ENCODE measurements at regions not wholly inside any gene's neighbourhood (a gene's known extent, or its start where the extent isn't known, plus 50 kb on each side); places are given as distances from the start of the nearest gene placed in this dataset.
"Not testable (repeated sequence)": the region's sequence is repeated elsewhere in the genome, so short reads cannot be mapped to it uniquely, and the experiment has no call there.

DNA sequence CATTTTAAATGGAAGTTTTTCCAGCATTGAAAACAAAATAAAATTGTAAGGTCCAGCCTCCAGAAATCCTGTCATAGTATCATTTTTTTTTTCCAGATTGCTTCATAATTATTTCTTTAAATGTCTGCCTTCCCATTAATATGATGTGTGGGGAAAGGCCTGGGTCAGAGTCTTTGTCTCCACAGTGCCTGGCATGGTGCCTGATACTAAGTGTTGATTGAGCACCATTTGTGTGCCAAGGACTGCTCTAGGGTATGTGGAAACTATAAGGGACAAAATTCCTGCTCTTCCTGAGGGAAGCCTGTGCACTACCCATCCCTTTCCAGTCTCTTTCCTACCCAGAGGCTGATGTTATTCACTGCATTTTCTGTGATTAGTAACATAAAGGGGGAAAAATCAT lies 53.1 kb upstream of the BEND4 start:
- H3K4me3 Mint-ChIP-seq: no peak overlapping the region
- H3K4me1 Mint-ChIP-seq: no peaks in the 10 kb centered on the region
- ATAC-seq (ENCODE audit: low read depth in 2 of 2) (no peak), DNase-seq (no peak)
- no peaks in the 10 kb centered on the region for H3K9me3 Mint-ChIP-seq
- H3K27ac Mint-ChIP-seq: no peak overlapping the region
- no peaks in the 10 kb centered on the region for H3K36me3 Mint-ChIP-seq
- H3K27me3 Mint-ChIP-seq: no peaks in the 10 kb centered on the region

DNA sequence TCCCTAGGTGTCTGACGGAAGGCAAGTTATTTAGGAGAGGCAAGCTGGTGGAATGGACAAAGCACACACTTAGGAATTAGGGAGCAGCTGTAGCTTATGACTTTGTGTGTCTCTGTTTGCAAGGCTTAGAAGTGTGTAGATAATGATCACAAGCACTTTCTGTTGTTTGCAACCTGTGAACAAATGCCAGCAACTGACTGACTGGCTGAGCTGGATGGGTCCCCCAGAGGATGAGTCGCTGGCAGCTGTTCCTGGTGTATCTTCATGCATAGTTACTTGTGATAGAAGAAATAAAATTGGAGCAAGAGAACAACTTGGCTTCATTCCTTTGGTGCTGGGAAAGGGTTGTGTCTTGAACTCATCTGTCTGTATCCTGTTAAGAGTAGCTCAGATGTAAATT lies 64.2 kb upstream of the BEND4 start:
- H3K27me3 Mint-ChIP-seq: peaks cover 0 to 3% (median 0%) of the 10 kb centered on the region in 3 donors
- DNase-seq (no peak), ATAC-seq (ENCODE audit: low read depth in 2 of 2) (no peak)
- H3K9me3 Mint-ChIP-seq: peaks cover 0 to 7% (median 1%) of the 10 kb centered on the region in 7 donors
- H3K27ac Mint-ChIP-seq: no peak overlapping the region
- H3K4me1 Mint-ChIP-seq: peaks cover 0 to 4% (median 0%) of the 10 kb centered on the region in 3 donors
- H3K4me3 Mint-ChIP-seq: no peak overlapping the region
- H3K36me3 Mint-ChIP-seq: peaks cover 4 to 7% of the 10 kb centered on the region in 2 donors

DNA sequence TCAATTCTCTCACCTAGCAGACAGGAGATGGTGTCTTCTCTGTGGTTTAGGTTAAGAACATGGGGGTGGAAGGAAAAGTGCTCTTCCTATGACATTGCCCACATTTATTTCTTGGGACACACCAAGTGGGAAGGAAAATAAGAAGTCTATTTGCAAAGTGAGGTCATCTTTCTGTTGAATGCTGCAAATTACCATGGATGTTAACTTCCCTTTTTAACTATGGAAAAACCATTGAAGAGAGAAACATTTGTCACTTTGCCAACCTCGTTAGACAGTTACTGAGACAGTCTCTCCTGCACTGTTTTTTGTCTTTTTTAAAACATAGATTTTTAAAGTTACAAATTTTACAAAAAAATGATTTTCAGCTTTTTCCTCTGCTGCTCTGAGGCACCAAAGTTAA lies 72.8 kb upstream of the BEND4 start:
- H3K36me3 Mint-ChIP-seq: peaks cover 8 to 16% of the 10 kb centered on the region in 2 donors
- H3K4me1 Mint-ChIP-seq: no peaks in the 10 kb centered on the region
- DNase-seq: no peak
- peaks cover 0 to 10% (median 0%) of the 10 kb centered on the region in 7 donors for H3K9me3 Mint-ChIP-seq
- no peak for ATAC-seq (ENCODE audit: low read depth in 2 of 2)
- H3K27me3 Mint-ChIP-seq: peaks cover 0 to 22% (median 0%) of the 10 kb centered on the region in 3 donors
- H3K27ac Mint-ChIP-seq: no peak overlapping the region
- H3K4me3 Mint-ChIP-seq: no peak overlapping the region

DNA sequence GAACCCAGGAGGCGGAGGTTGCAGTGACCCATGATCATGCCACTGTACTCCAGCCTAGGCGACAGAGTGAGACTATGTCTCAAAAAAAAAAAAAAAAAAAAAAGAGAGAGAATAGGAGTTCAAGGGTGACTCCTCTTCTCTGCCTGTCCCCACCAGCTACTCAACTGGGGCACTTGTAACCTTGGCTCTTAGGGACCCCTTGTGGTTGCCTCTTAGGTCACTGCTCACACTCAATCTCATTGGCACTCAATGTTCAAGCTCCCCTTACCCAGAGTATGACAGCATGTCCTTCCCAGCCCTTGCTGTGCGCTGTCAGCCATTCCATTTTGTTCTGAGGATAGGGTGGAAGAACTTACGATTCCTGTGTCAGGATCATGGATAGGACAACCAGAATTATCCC lies 82.4 kb upstream of the BEND4 start:
- DNase-seq: no peak

DNA sequence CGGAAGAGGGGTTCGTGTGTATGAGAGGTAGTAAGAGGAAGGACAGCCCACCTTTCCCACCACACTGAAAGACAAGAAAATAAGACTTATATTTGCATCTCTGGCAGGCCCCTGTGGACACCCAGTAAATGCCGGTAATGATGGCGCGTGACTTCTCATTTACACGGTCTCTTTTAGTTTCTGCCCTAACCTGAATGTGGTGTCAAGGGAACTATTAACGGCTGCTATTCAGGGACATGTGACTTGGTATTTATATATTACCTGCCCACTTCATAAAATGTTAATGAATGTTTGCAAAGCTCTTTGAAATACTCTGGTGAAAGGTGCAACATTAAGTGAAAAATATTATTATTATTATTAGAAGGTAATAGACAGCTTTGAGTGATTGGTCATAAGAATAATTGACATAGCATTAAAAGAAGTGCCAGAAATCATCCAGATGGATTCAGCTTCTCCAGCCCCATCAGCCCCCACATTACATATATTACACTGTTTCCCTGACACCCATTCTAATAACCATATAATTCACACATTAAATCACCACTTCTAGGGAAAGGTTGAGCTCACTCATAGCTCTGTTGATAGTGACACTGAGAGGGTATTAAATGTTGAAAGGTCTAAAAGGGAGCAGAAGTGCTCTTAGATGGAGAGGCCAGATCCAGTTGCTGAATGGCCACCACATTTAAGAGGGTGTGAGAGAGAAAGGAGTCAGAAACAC lies 83.0 kb upstream of the BEND4 start:
- DNase-seq: no peak
- Mint-ChIP-seq H3K27ac (no peak overlapping the region), H3K4me1 (no peaks in the 10 kb centered on the region), H3K36me3 (peaks cover 0 to 2% of the 10 kb centered on the region in 2 donors), H3K4me3 (no peak overlapping the region), H3K9me3 (peaks cover 0 to 2% (median 0%) of the 10 kb centered on the region in 7 donors), H3K27me3 (no peaks in the 10 kb centered on the region)
- ATAC-seq (ENCODE audit: low read depth in 2 of 2): no peak

More for the DNA sequence above, 82.4 kb upstream of the BEND4 start:
- Mint-ChIP-seq H3K27me3 (no peaks in the 10 kb centered on the region), H3K4me1 (no peaks in the 10 kb centered on the region), H3K36me3 (no peaks in the 10 kb centered on the region), H3K4me3 (no peak overlapping the region), H3K27ac (no peak overlapping the region), H3K9me3 (peaks cover 0 to 2% (median 0%) of the 10 kb centered on the region in 7 donors)
- no peak for ATAC-seq (ENCODE audit: low read depth in 2 of 2)

DNA sequence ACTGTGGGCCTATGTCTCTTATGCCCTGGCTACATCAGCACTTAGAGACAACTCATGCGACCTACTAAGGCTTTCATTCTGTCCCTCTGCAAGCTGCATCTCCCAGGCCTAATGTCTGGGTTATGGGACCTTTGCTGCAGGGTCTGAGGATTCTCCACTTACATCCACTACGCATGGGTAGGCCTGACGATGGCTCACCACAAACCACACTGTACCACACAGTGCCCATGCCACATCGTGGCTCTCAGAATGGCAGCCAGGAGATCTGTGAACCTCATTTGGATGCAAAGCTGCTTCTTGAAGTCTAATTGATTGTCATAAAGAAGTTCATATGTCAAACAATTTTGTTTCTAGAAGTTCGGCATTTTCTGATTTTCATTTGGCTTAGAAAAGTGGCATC lies 84.6 kb upstream of the BEND4 start:
- Mint-ChIP-seq H3K27ac (no peak overlapping the region), H3K4me1 (no peaks in the 10 kb centered on the region)

DNA sequence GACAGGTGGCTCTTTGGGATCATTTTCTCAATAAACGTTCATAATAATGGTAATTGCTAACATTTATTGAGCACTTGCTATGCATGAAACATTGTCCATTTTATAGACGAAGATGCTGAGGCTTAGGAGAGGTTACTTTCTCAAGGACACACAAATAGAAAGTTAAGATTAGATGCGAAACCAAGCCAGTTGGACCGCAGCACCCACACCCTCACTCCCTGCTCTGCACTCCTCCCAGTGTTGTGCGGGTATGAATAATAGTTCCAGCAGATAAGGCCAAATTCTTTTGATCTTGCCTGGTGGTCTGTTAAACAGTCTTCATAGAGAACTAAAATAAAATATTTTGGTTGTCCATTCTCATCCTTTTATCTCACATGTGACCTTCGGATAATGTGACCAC lies 85.0 kb upstream of the BEND4 start:
- no peaks in the 10 kb centered on the region for H3K27me3 Mint-ChIP-seq
- no peak overlapping the region for H3K4me3 Mint-ChIP-seq
- DNase-seq: no peak
- H3K27ac Mint-ChIP-seq: no peak overlapping the region
- H3K9me3 Mint-ChIP-seq: no peaks in the 10 kb centered on the region
- H3K4me1 Mint-ChIP-seq: no peaks in the 10 kb centered on the region
- no peak for ATAC-seq (ENCODE audit: low read depth in 2 of 2)
- H3K36me3 Mint-ChIP-seq: peaks cover 0 to 6% of the 10 kb centered on the region in 2 donors

More for the DNA sequence above, 84.6 kb upstream of the BEND4 start:
- H3K36me3 Mint-ChIP-seq: peaks cover 0 to 6% of the 10 kb centered on the region in 2 donors
- no peak overlapping the region for H3K4me3 Mint-ChIP-seq
- ATAC-seq (ENCODE audit: low read depth in 2 of 2) (no peak), DNase-seq (no peak)
- no peaks in the 10 kb centered on the region for H3K27me3 Mint-ChIP-seq
- no peaks in the 10 kb centered on the region for H3K9me3 Mint-ChIP-seq

DNA sequence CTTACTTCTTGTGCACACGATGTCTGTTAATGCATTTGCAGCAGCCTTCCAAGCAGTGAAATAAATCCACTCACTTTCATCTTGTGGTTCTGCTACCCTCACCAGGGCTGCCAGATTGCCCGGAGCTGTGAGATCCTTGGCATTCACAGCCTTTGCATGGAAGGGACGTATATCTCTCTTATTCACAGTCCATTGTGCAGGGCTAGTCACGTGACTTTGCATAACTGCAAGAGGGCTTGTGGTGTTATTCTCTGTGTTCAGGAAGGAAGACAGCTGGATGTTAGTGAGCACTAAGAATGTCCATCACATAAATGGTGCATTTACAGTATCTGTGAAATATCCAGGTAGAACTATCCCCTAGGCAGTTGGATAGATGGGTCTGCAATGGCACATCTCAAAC lies 96.5 kb upstream of the BEND4 start:
- Mint-ChIP-seq H3K9me3 (peaks cover 0 to 3% (median 0%) of the 10 kb centered on the region in 7 donors), H3K4me1 (no peaks in the 10 kb centered on the region), H3K4me3 (no peak overlapping the region), H3K27ac (no peak overlapping the region), H3K36me3 (no peaks in the 10 kb centered on the region), H3K27me3 (peaks cover 8 to 14% (median 11%) of the 10 kb centered on the region in 3 donors)
- ATAC-seq (ENCODE audit: low read depth in 2 of 2) (no peak), DNase-seq (no peak)

DNA sequence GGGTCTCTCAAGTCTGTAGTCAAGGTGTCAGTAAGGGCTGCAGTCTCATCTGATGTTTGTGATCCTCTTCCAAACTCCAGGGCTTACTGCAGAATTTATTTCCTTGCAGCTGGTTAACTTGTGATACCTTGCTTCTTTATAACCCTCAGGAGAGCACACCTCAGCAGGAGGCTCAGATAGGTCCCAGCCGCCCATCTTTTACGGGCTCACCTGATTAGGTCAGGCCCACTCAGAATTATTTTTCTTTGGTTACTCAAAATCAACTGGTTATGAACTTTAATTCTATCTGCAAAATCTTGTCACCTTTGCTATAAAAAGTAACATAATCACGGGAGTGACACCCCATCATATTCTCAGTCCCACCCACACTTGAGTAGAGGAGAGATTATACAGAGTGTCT lies 99.9 kb upstream of the BEND4 start:
- no peak overlapping the region for H3K4me3 Mint-ChIP-seq
- H3K4me1 Mint-ChIP-seq: no peaks in the 10 kb centered on the region
- H3K36me3 Mint-ChIP-seq: no peaks in the 10 kb centered on the region
- ATAC-seq (ENCODE audit: low read depth in 2 of 2): no peak
- H3K27ac Mint-ChIP-seq: peak overlapping the region in 1 of 6 donors; percentile 14
- DNase-seq: no peak
- peaks cover 5 to 11% (median 11%) of the 10 kb centered on the region in 3 donors for H3K27me3 Mint-ChIP-seq
- peaks cover 0 to 2% (median 0%) of the 10 kb centered on the region in 7 donors for H3K9me3 Mint-ChIP-seq

DNA sequence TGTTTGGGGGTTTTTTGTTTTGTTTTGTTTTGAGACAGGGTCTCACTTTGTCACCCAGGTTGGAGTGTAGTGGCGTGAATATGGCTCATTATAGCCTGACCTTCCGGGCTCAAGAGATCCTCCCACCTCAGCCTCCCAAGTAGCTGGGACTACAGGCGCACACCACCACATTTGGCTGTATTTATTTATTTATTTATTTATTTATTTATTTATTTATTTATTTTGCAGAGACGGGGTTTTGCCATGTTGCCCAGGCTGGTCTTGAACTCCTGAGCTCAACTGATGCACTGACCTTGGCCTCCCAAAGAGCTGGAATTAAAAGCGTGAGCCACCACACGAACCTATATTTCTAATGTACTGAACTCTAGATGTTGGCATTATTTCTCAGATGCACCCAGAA lies 105.2 kb upstream of the BEND4 start:
- ATAC-seq (ENCODE audit: low read depth in 2 of 2); H3K27ac Mint-ChIP-seq; H3K9me3 Mint-ChIP-seq; H3K4me3 Mint-ChIP-seq; H3K36me3 Mint-ChIP-seq; DNase-seq; H3K4me1 Mint-ChIP-seq; H3K27me3 Mint-ChIP-seq: not testable (repeated sequence)

DNA sequence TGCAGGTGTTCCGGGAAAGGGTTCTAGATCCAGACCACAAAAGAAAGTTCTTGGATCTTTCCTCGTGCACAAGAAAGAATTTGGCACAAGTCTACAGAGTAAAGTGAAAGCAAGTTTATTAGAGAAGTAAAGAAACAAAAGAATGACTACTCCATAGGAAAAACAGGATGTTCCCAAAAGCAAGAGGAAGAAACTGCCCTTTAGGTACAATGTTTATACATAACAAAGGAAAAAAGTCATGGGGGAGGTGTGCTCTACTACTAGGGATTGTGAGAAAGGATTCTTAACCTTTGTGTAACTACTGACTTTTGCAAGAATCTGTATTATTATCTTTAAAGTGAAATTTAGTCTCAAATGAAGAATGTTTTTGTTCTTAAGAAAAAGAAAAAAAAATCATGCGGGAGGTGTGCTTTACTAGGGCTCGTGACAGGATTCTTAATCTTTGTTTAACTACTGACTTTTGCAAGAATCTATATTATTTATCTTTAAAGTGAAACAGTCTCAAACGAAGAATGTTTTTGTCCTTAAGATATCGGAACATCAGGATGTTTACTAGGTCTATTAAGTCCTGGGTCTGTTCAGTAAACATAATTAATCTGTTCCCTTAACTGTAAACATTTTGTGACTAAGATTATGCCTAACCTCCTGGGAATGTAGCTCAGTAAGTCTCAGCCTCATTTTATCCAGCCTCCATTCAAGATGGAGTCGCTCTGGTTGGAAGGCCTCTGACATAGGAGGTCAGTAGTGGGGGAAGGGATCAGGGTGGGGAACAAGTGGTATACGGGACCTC lies 110.4 kb upstream of the BEND4 start:
- H3K36me3 Mint-ChIP-seq: no peaks in the 10 kb centered on the region
- no peak for DNase-seq
- peaks cover 0 to 4% (median 0%) of the 10 kb centered on the region in 3 donors for H3K27me3 Mint-ChIP-seq
- no peak for ATAC-seq (ENCODE audit: low read depth in 2 of 2)
- peaks cover 0 to 6% (median 0%) of the 10 kb centered on the region in 7 donors for H3K9me3 Mint-ChIP-seq
- no peak overlapping the region for H3K4me3 Mint-ChIP-seq
- H3K27ac Mint-ChIP-seq: no peak overlapping the region
- H3K4me1 Mint-ChIP-seq: no peaks in the 10 kb centered on the region

DNA sequence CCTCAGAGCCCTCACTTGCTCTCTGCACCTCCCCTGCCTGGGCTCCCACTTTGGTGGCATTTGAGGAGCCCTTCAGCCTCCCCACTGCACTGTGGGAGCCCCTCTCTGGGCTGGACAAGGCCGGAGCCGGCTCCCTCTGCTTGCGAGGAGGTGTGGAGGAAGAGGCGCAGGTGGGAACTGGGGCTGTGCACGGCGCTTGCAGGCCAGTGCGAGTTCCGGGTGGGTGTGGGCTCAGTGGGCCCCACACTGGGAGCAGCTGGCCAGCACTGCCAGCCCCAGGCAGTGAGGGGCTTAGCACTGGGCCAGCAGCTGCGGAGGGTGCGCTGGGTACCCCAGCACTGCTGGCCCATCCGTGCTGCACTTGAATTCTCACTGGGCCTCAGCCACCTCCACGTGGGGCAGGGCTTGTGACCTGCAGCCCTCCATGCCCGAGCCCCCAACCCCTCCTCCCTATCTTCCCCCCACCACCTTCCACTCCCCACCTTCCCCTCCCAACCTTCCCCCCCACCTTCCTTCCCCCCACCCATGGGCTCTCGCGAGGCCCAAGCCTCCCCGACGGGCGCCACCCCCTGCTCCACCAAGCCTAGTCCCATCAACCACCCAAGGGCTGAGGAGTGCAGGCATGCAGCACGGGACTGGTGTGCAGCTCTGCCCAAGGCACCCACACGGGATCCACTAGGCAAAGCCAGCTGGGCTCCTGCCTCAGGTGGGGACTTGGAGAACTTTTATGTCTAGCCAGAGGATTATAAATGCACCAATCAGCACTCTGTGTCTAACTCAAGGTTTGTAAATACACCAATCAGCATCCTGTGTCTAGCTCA lies 113.5 kb upstream of the BEND4 start:
- Mint-ChIP-seq H3K4me1 (no peaks in the 10 kb centered on the region), H3K4me3 (no peak overlapping the region), H3K27ac (no peak overlapping the region)

DNA sequence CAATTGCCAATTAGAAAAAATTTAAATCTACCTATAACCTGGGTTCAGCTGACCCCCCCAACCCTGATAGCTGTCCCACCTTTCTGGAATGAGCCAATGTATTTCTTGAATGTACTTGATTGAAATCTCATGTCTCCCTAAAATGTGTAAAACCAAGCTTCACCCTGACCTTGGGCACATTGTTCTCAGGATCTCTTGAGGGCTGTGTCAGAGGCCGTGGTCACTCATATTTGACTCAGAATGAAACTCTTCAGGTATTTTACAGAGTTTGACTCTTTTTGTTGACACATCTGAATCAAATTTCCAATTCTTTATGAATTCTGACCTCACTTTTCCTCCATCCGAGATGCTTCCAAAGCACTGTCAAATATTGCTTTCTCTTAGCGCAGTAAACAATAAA lies 115.3 kb upstream of the BEND4 start:
- H3K27ac Mint-ChIP-seq: no peak overlapping the region
- no peak overlapping the region for H3K4me3 Mint-ChIP-seq
- no peak for DNase-seq
- H3K9me3 Mint-ChIP-seq: peaks cover 0 to 4% (median 0%) of the 10 kb centered on the region in 7 donors
- H3K4me1 Mint-ChIP-seq: no peaks in the 10 kb centered on the region
- peaks cover 0 to 2% of the 10 kb centered on the region in 2 donors for H3K36me3 Mint-ChIP-seq
- peaks cover 0 to 10% (median 0%) of the 10 kb centered on the region in 3 donors for H3K27me3 Mint-ChIP-seq
- ATAC-seq (ENCODE audit: low read depth in 2 of 2): no peak

More for the DNA sequence above, 113.5 kb upstream of the BEND4 start:
- Mint-ChIP-seq H3K36me3 (no peaks in the 10 kb centered on the region), H3K9me3 (peaks cover 0 to 4% (median 0%) of the 10 kb centered on the region in 7 donors), H3K27me3 (peaks cover 0 to 4% (median 0%) of the 10 kb centered on the region in 3 donors)
- DNase-seq (no peak), ATAC-seq (ENCODE audit: low read depth in 2 of 2) (no peak)

Data from naive B cell (primary cell).